CD4-positive, alpha-beta T cell (primary cell): ENCODE measurements at regions not wholly inside any gene's neighbourhood (a gene's known extent, or its start where the extent isn't known, plus 50 kb on each side); places are given as distances from the start of the nearest gene placed in this dataset.

Experiments
- ATAC-seq: fragments of 200-7000 bp; cut with Tn5 transposase; one replicate; pipeline ENCODE4 v1.10.0; 2022; ENCODE audit warnings: mild to moderate bottlenecking; ENCODE audit not compliant: poor library complexity
- CTCF ChIA-PET: fragments of 350-600 bp; sonication (Branson Sonifier 250); formaldehyde crosslinking; loops from one replicate; lab custom pipeline; 2021; ENCODE audit warnings: antibody characterized with exemption, inconsistent platforms; lab: Charles Lee
- POLR2A ChIA-PET: fragments of 350-600 bp; sonication (Branson Sonifier 250); formaldehyde crosslinking; loops from one replicate; lab custom pipeline; 2021; ENCODE audit warnings: antibody characterized with exemption, inconsistent platforms; lab: Charles Lee
- DNase-seq, 14 experiments: peaks; one replicate each; pipeline ENCODE4 v3.0.0-alpha.2; 2013 to 2020; ENCODE audit warnings: mixed read lengths in 2 of 14
- H3K27ac ChIP-seq, 2 donors: one replicate each; pipeline versions ENCODE4 v1.5.1 to v1.7.0; 2013; ENCODE audit warnings: low read length in 2 of 2, low read depth in 1 of 2, mild to moderate bottlenecking in 1 of 2
- H3K27me3 ChIP-seq, 2 experiments: 1 replicate in 1 of 2; 2 replicates in 1 of 2; pipeline versions ENCODE4 v1.6.1 to v1.7.0; 2013; ENCODE audit warnings: low read length in 2 of 2, control low read depth in 1 of 2, mild to moderate bottlenecking in 1 of 2, moderate library complexity in 1 of 2; ENCODE audit not compliant: insufficient read depth in 2 of 2, control insufficient read depth in 1 of 2
- H3K36me3 ChIP-seq: one replicate; pipeline ENCODE4 v1.6.1; 2013; ENCODE audit warnings: low read length, control low read depth; ENCODE audit not compliant: insufficient read depth
- H3K4me1 ChIP-seq: one replicate; pipeline ENCODE4 v1.6.1; 2013; ENCODE audit warnings: low read length, control low read depth; ENCODE audit not compliant: insufficient read depth
- H3K4me3 ChIP-seq: one replicate; pipeline ENCODE4 v1.5.1; 2013; ENCODE audit warnings: mild to moderate bottlenecking, low read length, moderate library complexity
- H3K9me3 ChIP-seq, 2 experiments: 1 replicate in 1 of 2; 2 replicates in 1 of 2; pipeline versions ENCODE4 v1.6.1 to v1.7.0; 2013; ENCODE audit warnings: low read length in 2 of 2, mild to moderate bottlenecking in 2 of 2, control low read depth in 1 of 2, moderate library complexity in 1 of 2; ENCODE audit not compliant: control insufficient read depth in 1 of 2, insufficient read depth in 1 of 2
- H3K27ac Mint-ChIP-seq: one replicate; pipeline ENCODE4 v1.8.0; 2020; ENCODE audit warnings: mixed read lengths
- H3K27me3 Mint-ChIP-seq: one replicate; pipeline ENCODE4 v1.8.0; 2021; ENCODE audit warnings: mixed read lengths
- H3K36me3 Mint-ChIP-seq: one replicate; pipeline ENCODE4 v1.8.0; 2021; ENCODE audit warnings: low read depth, mixed read lengths
- H3K4me1 Mint-ChIP-seq: one replicate; pipeline ENCODE4 v1.8.0; 2021; ENCODE audit warnings: low read depth, mixed read lengths
- H3K4me3 Mint-ChIP-seq: one replicate; pipeline ENCODE4 v1.8.0; 2020; ENCODE audit warnings: mild to moderate bottlenecking, mixed read lengths
- H3K9me3 Mint-ChIP-seq: one replicate; pipeline ENCODE4 v1.8.0; 2020; ENCODE audit warnings: mixed read lengths
- intact Hi-C, 2 experiments: fragments of 100-400 bp; cut with DNase I in 1 of 2; cut with micrococcal nuclease in 1 of 2; formaldehyde crosslinking; loops; one replicate each; pipeline versions ENCODE4 v1.15.1 to v1.9.0; 2023 to 2025; cut with DNase I, micrococcal nuclease
- TF ChIP-seq, protein P1 (sequence below): fragments of 200-600 bp; IDR thresholded peaks from one replicate; pipeline ENCODE4 v1.8.0; 2022; ENCODE audit warnings: antibody characterized with exemption, mild to moderate bottlenecking

DNA sequence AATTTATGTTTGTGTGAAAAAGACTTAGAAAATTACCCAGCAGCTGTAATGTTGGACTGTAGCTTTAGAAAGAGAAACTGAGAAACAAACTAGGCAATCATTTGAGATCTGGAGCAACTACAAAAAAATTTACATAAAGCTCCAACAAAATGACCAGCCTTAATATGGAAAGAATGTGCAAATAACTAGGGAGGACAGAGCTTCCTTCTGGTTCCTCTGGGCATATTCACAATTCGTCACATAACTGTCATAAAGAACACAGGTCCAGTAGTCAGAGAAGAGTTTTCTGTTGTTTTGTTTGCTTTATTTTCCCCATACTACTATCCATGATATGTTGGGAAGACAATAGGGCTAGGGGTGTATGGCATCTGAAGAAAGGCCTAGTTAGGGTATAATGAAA is 416.8 kb upstream of the DSEL start:
- Mint-ChIP-seq H3K27me3 (no peaks in the 10 kb centered on the region), H3K4me1 (no peaks in the 10 kb centered on the region), H3K4me3 (no peak overlapping the region), H3K27ac (no peak overlapping the region), H3K9me3 (no peaks in the 10 kb centered on the region), H3K36me3 (no peaks in the 10 kb centered on the region)
- CTCF ChIA-PET = no interaction called here
- Histone ChIP-seq H3K4me3 (no peak overlapping the region), H3K4me1 (no peaks in the 10 kb centered on the region), H3K27ac (no peak overlapping the region), H3K9me3 (no peaks in the 10 kb centered on the region), H3K36me3 (no peaks in the 10 kb centered on the region), H3K27me3 (no peaks in the 10 kb centered on the region)
- DNase-seq (no peak), ATAC-seq (no peak)
- POLR2A ChIA-PET = no interaction called here
- intact Hi-C loops = no loop called here
- TF ChIP-seq, protein P1, sequence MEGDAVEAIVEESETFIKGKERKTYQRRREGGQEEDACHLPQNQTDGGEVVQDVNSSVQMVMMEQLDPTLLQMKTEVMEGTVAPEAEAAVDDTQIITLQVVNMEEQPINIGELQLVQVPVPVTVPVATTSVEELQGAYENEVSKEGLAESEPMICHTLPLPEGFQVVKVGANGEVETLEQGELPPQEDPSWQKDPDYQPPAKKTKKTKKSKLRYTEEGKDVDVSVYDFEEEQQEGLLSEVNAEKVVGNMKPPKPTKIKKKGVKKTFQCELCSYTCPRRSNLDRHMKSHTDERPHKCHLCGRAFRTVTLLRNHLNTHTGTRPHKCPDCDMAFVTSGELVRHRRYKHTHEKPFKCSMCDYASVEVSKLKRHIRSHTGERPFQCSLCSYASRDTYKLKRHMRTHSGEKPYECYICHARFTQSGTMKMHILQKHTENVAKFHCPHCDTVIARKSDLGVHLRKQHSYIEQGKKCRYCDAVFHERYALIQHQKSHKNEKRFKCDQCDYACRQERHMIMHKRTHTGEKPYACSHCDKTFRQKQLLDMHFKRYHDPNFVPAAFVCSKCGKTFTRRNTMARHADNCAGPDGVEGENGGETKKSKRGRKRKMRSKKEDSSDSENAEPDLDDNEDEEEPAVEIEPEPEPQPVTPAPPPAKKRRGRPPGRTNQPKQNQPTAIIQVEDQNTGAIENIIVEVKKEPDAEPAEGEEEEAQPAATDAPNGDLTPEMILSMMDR = no peak

DNA sequence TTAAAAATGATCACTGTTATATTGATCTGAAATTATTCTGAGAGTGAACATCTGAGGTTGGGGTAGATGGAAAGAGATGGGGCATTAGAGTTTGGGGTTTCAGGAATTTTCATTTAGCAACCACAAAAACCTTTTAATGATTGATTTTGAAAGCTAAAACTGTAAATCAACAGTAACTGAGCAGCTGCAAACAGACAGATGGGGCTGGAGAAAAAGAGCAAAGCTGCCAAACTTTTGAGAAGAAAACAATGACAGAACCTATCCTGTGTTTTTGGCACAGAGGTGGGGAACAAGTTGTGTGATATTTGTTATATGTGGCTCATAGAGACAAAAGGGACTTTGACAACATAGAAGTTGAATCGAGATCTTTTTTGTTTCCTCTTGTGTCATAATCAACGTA is 415.8 kb upstream of the DSEL start:
- intact Hi-C loops = no loop called here
- ATAC-seq = no peak
- no peak overlapping the region for H3K4me3 ChIP-seq
- ChIA-PET POLR2A (no interaction called here), CTCF (no interaction called here)
- H3K27me3 Mint-ChIP-seq = no peaks in the 10 kb centered on the region
- DNase-seq = no peak
- no peaks in the 10 kb centered on the region for H3K36me3 ChIP-seq
- TF ChIP-seq, protein P1 = no peak
- H3K27me3 ChIP-seq = no peaks in the 10 kb centered on the region
- H3K9me3 ChIP-seq = no peaks in the 10 kb centered on the region
- no peak overlapping the region for H3K27ac Mint-ChIP-seq
- H3K36me3 Mint-ChIP-seq = no peaks in the 10 kb centered on the region
- no peaks in the 10 kb centered on the region for H3K4me1 Mint-ChIP-seq
- no peaks in the 10 kb centered on the region for H3K4me1 ChIP-seq
- no peaks in the 10 kb centered on the region for H3K9me3 Mint-ChIP-seq
- H3K4me3 Mint-ChIP-seq = no peak overlapping the region
- H3K27ac ChIP-seq = no peak overlapping the region

DNA sequence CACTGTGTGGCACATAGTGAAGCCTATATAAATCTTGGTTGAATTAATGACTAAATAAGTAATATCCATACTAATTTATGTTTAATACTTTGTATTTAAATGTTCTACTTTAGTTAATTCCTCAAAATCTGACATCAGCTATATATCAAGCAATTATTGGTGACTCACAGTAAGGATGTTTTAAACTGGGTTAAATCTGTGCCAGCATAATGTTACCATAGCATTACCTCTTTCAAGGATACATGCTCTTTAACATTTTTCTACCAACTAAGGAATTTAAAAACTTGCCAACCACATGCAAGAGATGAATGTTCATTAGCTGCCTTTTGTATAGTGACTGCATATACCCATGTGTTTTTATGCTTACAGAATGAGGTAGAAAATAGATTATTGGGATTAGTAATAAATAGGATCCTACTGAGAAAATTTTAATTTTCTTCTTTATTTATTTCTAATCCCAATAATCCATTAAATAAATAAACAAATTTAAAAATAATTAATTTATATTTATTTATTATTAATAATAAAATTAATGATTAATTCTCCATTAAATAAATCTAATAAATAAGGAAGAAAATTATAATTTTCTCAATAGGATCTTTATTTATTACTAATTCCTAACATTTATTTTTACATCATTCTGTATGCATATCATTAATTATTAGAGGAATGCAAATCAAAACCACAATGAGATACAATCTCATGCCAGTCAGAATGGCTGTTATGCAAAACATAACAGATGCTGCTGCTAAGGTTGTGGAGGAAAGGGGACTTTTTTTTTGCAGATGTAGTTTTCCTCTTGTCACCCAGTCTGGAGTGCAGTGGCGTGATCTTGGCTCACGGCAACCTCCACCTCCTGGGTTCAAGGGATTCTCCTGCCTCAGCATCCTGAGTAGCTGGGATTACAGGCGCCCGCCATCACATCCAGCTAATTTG is 410.7 kb upstream of the DSEL start:
- TF ChIP-seq, protein P1 = no peak
- H3K27me3 ChIP-seq = no peaks in the 10 kb centered on the region
- H3K27ac ChIP-seq = no peak overlapping the region
- no peak overlapping the region for H3K4me3 Mint-ChIP-seq
- H3K9me3 ChIP-seq = no peaks in the 10 kb centered on the region
- ChIA-PET POLR2A (no interaction called here), CTCF (no interaction called here)
- no peaks in the 10 kb centered on the region for H3K36me3 ChIP-seq
- H3K9me3 Mint-ChIP-seq = peaks cover 5% of the 10 kb centered on the region
- H3K27me3 Mint-ChIP-seq = no peaks in the 10 kb centered on the region
- DNase-seq (no peak), ATAC-seq (no peak)
- no peaks in the 10 kb centered on the region for H3K4me1 ChIP-seq
- no peaks in the 10 kb centered on the region for H3K4me1 Mint-ChIP-seq
- no peak overlapping the region for H3K4me3 ChIP-seq
- no peaks in the 10 kb centered on the region for H3K36me3 Mint-ChIP-seq
- no peak overlapping the region for H3K27ac Mint-ChIP-seq
- intact Hi-C loops = no loop called here
